GM10266 (cell line): ENCODE measurements at regions not wholly inside any gene's neighbourhood (a gene's known extent, or its start where the extent isn't known, plus 50 kb on each side); places are given as distances from the start of the nearest gene placed in this dataset.

Experiments
- DNase-seq: peaks from one replicate; pipeline ENCODE4 v3.0.0; 2012; ENCODE audit errors: extremely low spot score
- CTCF ChIP-seq: IDR thresholded peaks from 2 replicates; pipeline ENCODE4 v1.5.1; 2012; ENCODE audit warnings: mild to moderate bottlenecking, low read depth; ENCODE audit not compliant: control insufficient read depth, insufficient read depth; ENCODE audit errors: missing control alignments

- DNase-seq = no peak
- TF ChIP-seq CTCF = no peak
Observed at GRCh38 chr3:110646055-110646454, 425.6 kb upstream of the NECTIN3 start.

GRCh38 chr3:110646496-110646895 is 425.1 kb upstream of the NECTIN3 start:
- no peak for TF ChIP-seq CTCF
- no peak for DNase-seq

- no peak for TF ChIP-seq CTCF
- no peak for DNase-seq
Observed at GRCh38 chr3:110647586-110647985, 424.0 kb upstream of the NECTIN3 start.

GRCh38 chr3:110650741-110651140 is 420.9 kb upstream of the NECTIN3 start:
- no peak for TF ChIP-seq CTCF
- DNase-seq = no peak

- no peak for DNase-seq
- TF ChIP-seq CTCF = no peak
Observed at GRCh38 chr3:110654843-110655502, 416.6 kb upstream of the NECTIN3 start.

GRCh38 chr3:110656394-110657025 is 415.1 kb upstream of the NECTIN3 start:
- no peak for DNase-seq
- no peak for TF ChIP-seq CTCF

- no peak for TF ChIP-seq CTCF
- no peak for DNase-seq
Observed at GRCh38 chr3:110664148-110664547, 407.5 kb upstream of the NECTIN3 start.
